SK-N-SH (cell line): ENCODE measurements at regions not wholly inside any gene's neighbourhood (a gene's known extent, or its start where the extent isn't known, plus 50 kb on each side); places are given as distances from the start of the nearest gene placed in this dataset.

ENCODE experiments used
- CTCF ChIA-PET: fragments of 300-600, 350-600 bp; formaldehyde crosslinking; extraction: SDS; loops from one replicate; lab custom pipeline; 2021; lab: Yijun Ruan, JAX
- POLR2A ChIA-PET: fragments of 350-600 bp; sonication (Branson Sonifier 250); formaldehyde crosslinking; extraction: SDS; loops from one replicate; lab custom pipeline; 2020; ENCODE audit warnings: antibody characterized with exemption, inconsistent platforms; lab: Yijun Ruan, JAX
- DNase-seq: peaks from one replicate; pipeline ENCODE4 v3.0.0; 2012
- H2AFZ ChIP-seq: fragments of 200-600 bp; sonication (generic); 2 replicates; pipeline ENCODE4 v1.8.1; 2016; ENCODE audit warnings: antibody characterized with exemption, mild to moderate bottlenecking, low read depth
- H3F3A ChIP-seq: fragments of 200-600 bp; sonication (generic); replicated peaks from 2 replicates; pipeline ENCODE3; 2016; ENCODE audit warnings: antibody characterized with exemption, mild to moderate bottlenecking; ENCODE audit not compliant: insufficient read depth
- H3K27ac ChIP-seq, 2 experiments: fragments of 200-500 bp in 1 of 2; fragments of 200-600 bp in 1 of 2; sonication (Bioruptor generic) in 1 of 2; sonication (generic), shearing (Covaris generic) in 1 of 2; 2 replicates each; pipeline versions ENCODE4 v1.5.1 to v1.6.1; 2014 to 2016; ENCODE audit warnings: low read depth in 2 of 2, inconsistent platforms in 1 of 2, low read length in 1 of 2, mild to moderate bottlenecking in 1 of 2, mixed read lengths in 1 of 2
- H3K27me3 ChIP-seq: fragments of 200-600 bp; sonication (generic), shearing (Covaris generic); 2 replicates; pipeline ENCODE4 v1.6.1; 2016; ENCODE audit warnings: mixed run types; ENCODE audit not compliant: insufficient read depth
- H3K36me3 ChIP-seq, 2 experiments: fragments of 200-500 bp in 1 of 2; fragments of 200-600 bp in 1 of 2; sonication (Bioruptor generic) in 1 of 2; sonication (generic) in 1 of 2; replicated peaks in 1 of 2; 2 replicates each; pipeline versions ENCODE3 to v1.5.1; 2014 to 2016; ENCODE audit warnings: low read length in 1 of 2, mild to moderate bottlenecking in 1 of 2; ENCODE audit not compliant: insufficient read depth in 2 of 2, control insufficient read depth in 1 of 2
- H3K4me1 ChIP-seq, 2 experiments: fragments of 200-500 bp in 1 of 2; fragments of 200-600 bp in 1 of 2; sonication (Bioruptor generic) in 1 of 2; sonication (generic), shearing (Covaris generic) in 1 of 2; 2 replicates each; pipeline versions ENCODE4 v1.5.1 to v1.6.1; 2014 to 2016; ENCODE audit warnings: low read depth in 1 of 2, low read length in 1 of 2, mixed run types in 1 of 2; ENCODE audit not compliant: insufficient read depth in 2 of 2, control insufficient read depth in 1 of 2
- H3K4me2 ChIP-seq: fragments of 200-600 bp; sonication (generic), shearing (Covaris generic); 2 replicates; pipeline ENCODE4 v1.6.1; 2017; ENCODE audit warnings: mixed run types
- H3K4me3 ChIP-seq, 2 experiments: fragments of 200-500 bp in 1 of 2; fragments of 200-600 bp in 1 of 2; sonication (Bioruptor generic) in 1 of 2; sonication (generic), shearing (Covaris generic) in 1 of 2; 2 replicates each; pipeline versions ENCODE4 v1.5.1 to v1.8.1; 2014 to 2016; ENCODE audit warnings: low read depth in 2 of 2, inconsistent platforms in 1 of 2, low read length in 1 of 2, mild to moderate bottlenecking in 1 of 2, mixed read lengths in 1 of 2, moderate library complexity in 1 of 2
- H3K79me2 ChIP-seq: fragments of 200-600 bp; sonication (generic); 2 replicates; pipeline ENCODE4 v1.8.1; 2017; ENCODE audit warnings: mild to moderate bottlenecking; ENCODE audit not compliant: insufficient read depth
- H3K9ac ChIP-seq: fragments of 200-600 bp; sonication (generic); 2 replicates; pipeline ENCODE4 v1.6.1; 2017; ENCODE audit warnings: mixed run types
- H3K9me2 ChIP-seq: fragments of 200-600 bp; sonication (generic); 2 replicates; pipeline ENCODE4 v1.6.1; 2017; ENCODE audit warnings: mixed run types
- H3K9me3 ChIP-seq: fragments of 200-600 bp; sonication (generic); 2 replicates; pipeline ENCODE4 v1.6.1; 2017; ENCODE audit warnings: mixed run types, mild to moderate bottlenecking, moderate library complexity
- H4K20me1 ChIP-seq: fragments of 200-600 bp; sonication (generic); 2 replicates; pipeline ENCODE4 v1.6.1; 2017; ENCODE audit warnings: mild to moderate bottlenecking, mixed run types; ENCODE audit not compliant: insufficient read depth
- CHD2 ChIP-seq: fragments of 150-350 bp; IDR thresholded peaks from 2 replicates; pipeline ENCODE4 v1.6.1; 2018; ENCODE audit warnings: low read length; ENCODE audit not compliant: partially characterized antibody
- CTCF ChIP-seq: fragments of 200-600 bp; sonication (generic); IDR thresholded peaks from 2 replicates; pipeline ENCODE4 v1.6.1; 2017; ENCODE audit warnings: antibody characterized with exemption, mild to moderate bottlenecking, moderate library complexity
- ELF1 ChIP-seq: IDR thresholded peaks from 2 replicates; pipeline ENCODE4 v1.4.0; 2012
- EP300 ChIP-seq, 2 experiments: IDR thresholded peaks; 2 replicates each; pipeline versions ENCODE4 v1.4.0 to v1.6.1; 2012; ENCODE audit warnings: borderline replicate concordance in 1 of 2, low read depth in 1 of 2, low read length in 1 of 2
- EZH2phosphoT487 ChIP-seq: fragments of 200-600 bp; sonication (generic); IDR thresholded peaks from 2 replicates; pipeline ENCODE4 v1.6.1; 2017; ENCODE audit warnings: low read depth, mixed run types, mild to moderate bottlenecking, antibody characterized with exemption, moderate library complexity, borderline replicate concordance
- FOSL2 ChIP-seq: IDR thresholded peaks from 2 replicates; pipeline ENCODE4 v1.4.0; 2012; ENCODE audit warnings: low read depth, mild to moderate bottlenecking, moderate library complexity, borderline replicate concordance
- FOXJ3 ChIP-seq: sonication (generic); formaldehyde crosslinking; IDR thresholded peaks from 2 replicates; pipeline ENCODE4 v1.5.1; 2020; ENCODE audit warnings: mild to moderate bottlenecking, missing genetic modification reagents
- FOXM1 ChIP-seq: IDR thresholded peaks from 2 replicates; pipeline ENCODE4 v1.4.0; 2012; ENCODE audit warnings: low read depth, mild to moderate bottlenecking
- JUND ChIP-seq: IDR thresholded peaks from 2 replicates; pipeline ENCODE4 v1.4.0; 2012
- NFIC ChIP-seq: IDR thresholded peaks from 2 replicates; pipeline ENCODE4 v1.4.0; 2012; ENCODE audit warnings: borderline replicate concordance
- NRF1 ChIP-seq: IDR thresholded peaks from 2 replicates; pipeline ENCODE4 v1.6.1; 2012; ENCODE audit warnings: low read depth, mild to moderate bottlenecking, low read length
- PBX3 ChIP-seq: IDR thresholded peaks from 2 replicates; pipeline ENCODE4; 2012
- POLR2AphosphoS5 ChIP-seq: IDR thresholded peaks from 2 replicates; pipeline ENCODE4 v1.6.1; 2012; ENCODE audit warnings: low read depth, low read length
- RAD21 ChIP-seq: IDR thresholded peaks from 2 replicates; pipeline ENCODE4 v1.6.1; 2012; ENCODE audit warnings: mild to moderate bottlenecking, low read length
- REST ChIP-seq: IDR thresholded peaks from 2 replicates; pipeline ENCODE4 v1.6.1; 2012; ENCODE audit warnings: mild to moderate bottlenecking, low read depth, low read length, moderate library complexity
- RXRA ChIP-seq: IDR thresholded peaks from 2 replicates; pipeline ENCODE4 v1.4.0; 2012; ENCODE audit warnings: low read depth, mild to moderate bottlenecking, borderline replicate concordance
- SIN3A ChIP-seq: IDR thresholded peaks from 2 replicates; pipeline ENCODE4 v1.6.1; 2012; ENCODE audit warnings: low read depth, mild to moderate bottlenecking, low read length, moderate library complexity, borderline replicate concordance
- TAF1 ChIP-seq: IDR thresholded peaks from 2 replicates; pipeline ENCODE4 v1.6.1; 2012; ENCODE audit warnings: low read depth, mild to moderate bottlenecking, low read length, moderate library complexity, borderline replicate concordance
- TCF12 ChIP-seq: IDR thresholded peaks from 2 replicates; pipeline ENCODE4 v1.4.0; 2012
- USF1 ChIP-seq: IDR thresholded peaks from 2 replicates; pipeline ENCODE4 v1.4.0; 2012; ENCODE audit warnings: low read depth, borderline replicate concordance
- WGBS: methylation state at CpG from one replicate; pipeline ENCODE4 v1.1.6; 2017; ENCODE audit warnings: low lambda C conversion rate; 5-methylcytosine and 5-hydroxymethylcytosine counted together

- Histone ChIP-seq H3K4me3 (no peak overlapping the region), H3K9me2 (no peaks in the 10 kb centered on the region), H3K4me2 (no peak overlapping the region), H3K4me1 (peaks cover 0 to 18% of the 10 kb centered on the region in 2 experiments; a peak in 2 of 4 replicates)
- 15% methylated on average over 2 of the region's 2 CpGs for WGBS
- no peak for TF ChIP-seq PBX3
- no peak for TF ChIP-seq NFIC
- TF ChIP-seq FOSL2: no peak
- no peak for TF ChIP-seq FOXJ3 (CRISPR knock-in tag)
- no peak for TF ChIP-seq POLR2AphosphoS5
- TF ChIP-seq TCF12: no peak
- TF ChIP-seq NRF1: no peak
- TF ChIP-seq TAF1: no peak
- TF ChIP-seq ELF1: no peak
- no peak for TF ChIP-seq JUND
- no peak for TF ChIP-seq EP300 (IDR thresholded peaks at IDR 0.05; ENCODE audit: borderline replicate concordance in 1 of 2, low read depth in 1 of 2, low read length in 1 of 2)
- no peak for TF ChIP-seq RXRA
- no peak for TF ChIP-seq CTCF
- TF ChIP-seq SIN3A: no peak
- no peak for TF ChIP-seq EZH2phosphoT487
- TF ChIP-seq, all 33 proteins: peak for 0
- no peaks in the 10 kb centered on the region for H3F3A ChIP-seq
- no peaks in the 10 kb centered on the region for H3K79me2 ChIP-seq
- no peak for DNase-seq
- no peak overlapping the region for H3K27ac ChIP-seq
- CTCF ChIA-PET: interaction anchor here (2.4 kb wide), 1 partner anchor 13 kb away, joined by 16 read pairs; no protein-coding TSS in a partner anchor
- POLR2A ChIA-PET: no interaction called here
- no peak overlapping the region for H3K9ac ChIP-seq
- H3K27me3 ChIP-seq: no peaks in the 10 kb centered on the region
- H4K20me1 ChIP-seq: no peaks in the 10 kb centered on the region
- H2AFZ ChIP-seq: no peak overlapping the region
- no peaks in the 10 kb centered on the region for H3K36me3 ChIP-seq
- H3K9me3 ChIP-seq: no peaks in the 10 kb centered on the region
Observed at GRCh38 chr1:233453433-233454200, 126.1 kb downstream of the MAP3K21 start.

GRCh38 chr1:233459470-233459945, 132.0 kb downstream of the MAP3K21 start:
- no peaks in the 10 kb centered on the region for H4K20me1 ChIP-seq
- H2AFZ ChIP-seq: no peak overlapping the region
- H3K4me1 ChIP-seq: peaks cover 0 to 7% of the 10 kb centered on the region in 2 experiments; a peak in 1 of 4 replicates
- H3K4me2 ChIP-seq: no peak overlapping the region
- no peaks in the 10 kb centered on the region for H3K27me3 ChIP-seq
- no peaks in the 10 kb centered on the region for H3K9me2 ChIP-seq
- H3K79me2 ChIP-seq: no peaks in the 10 kb centered on the region
- no peaks in the 10 kb centered on the region for H3K9me3 ChIP-seq
- ChIA-PET POLR2A (no interaction called here), CTCF (no interaction called here)
- H3K27ac ChIP-seq: no peak overlapping the region
- H3F3A ChIP-seq: no peaks in the 10 kb centered on the region
- no peaks in the 10 kb centered on the region for H3K36me3 ChIP-seq
- no peak overlapping the region for H3K4me3 ChIP-seq
- WGBS: 81% methylated on average over 1 of the region's 1 CpG
- no peak for DNase-seq
- H3K9ac ChIP-seq: no peak overlapping the region
- TF ChIP-seq CHD2: no peak
- no peak for TF ChIP-seq POLR2AphosphoS5
- no peak for TF ChIP-seq USF1
- TF ChIP-seq TCF12: no peak
- no peak for TF ChIP-seq JUND
- no peak for TF ChIP-seq NRF1
- no peak for TF ChIP-seq FOXM1
- no peak for TF ChIP-seq REST
- TF ChIP-seq RXRA: no peak
- TF ChIP-seq SIN3A: no peak
- TF ChIP-seq ELF1: no peak
- no peak for TF ChIP-seq FOSL2
- TF ChIP-seq RAD21: no peak
